Lower leg skin (tissue), 3 donors: ENCODE measurements at regions not wholly inside any gene's neighbourhood (a gene's known extent, or its start where the extent isn't known, plus 50 kb on each side); places are given as distances from the start of the nearest gene placed in this dataset.

Source experiments
- CTCF ChIP-seq, 3 donors: fragments of 450-650 bp; IDR thresholded peaks; one replicate each; pipeline ENCODE4 v1.5.1; 2016; ENCODE audit warnings: antibody characterized with exemption in 3 of 3, mild to moderate bottlenecking in 3 of 3, moderate library complexity in 2 of 3
- POLR2A ChIP-seq, 2 donors: fragments of 450-650 bp; IDR thresholded peaks; one replicate each; pipeline ENCODE4 v1.6.1; 2016 to 2017; ENCODE audit warnings: antibody characterized with exemption in 2 of 2, mild to moderate bottlenecking in 1 of 2, moderate library complexity in 1 of 2

- TF ChIP-seq CTCF (IDR thresholded peaks at IDR 0.05), result no peak
- TF ChIP-seq POLR2A (IDR thresholded peaks at IDR 0.05), result no peak
Measured at GRCh38 chr17:21549107-21549687, 143.1 kb upstream of the KCNJ18 start.
